ENCODE measurements at regions not wholly inside any gene's neighbourhood (a gene's known extent, or its start where the extent isn't known, plus 50 kb on each side); places are given as distances from the start of the nearest gene placed in this dataset.

DNA sequence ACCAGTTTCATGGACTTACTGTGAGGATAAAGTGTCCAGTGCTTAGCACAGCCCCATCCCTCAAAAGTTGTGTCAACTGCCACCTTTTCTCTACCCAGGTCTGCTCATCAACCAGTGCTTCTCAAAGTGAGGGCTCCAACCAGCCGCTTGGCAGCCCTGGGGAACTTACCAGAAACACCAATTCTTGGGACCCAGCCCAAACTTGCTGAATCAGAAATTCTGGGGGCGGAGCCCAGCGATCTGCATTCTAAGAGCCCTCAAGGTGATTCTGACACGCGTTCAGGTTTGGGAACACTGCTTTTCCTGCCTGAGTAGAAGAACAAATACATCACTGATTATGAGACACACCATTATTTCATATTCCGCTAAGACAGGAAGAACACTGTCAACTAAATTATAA is 132.0 kb downstream of the NSG2 start:
- Histone ChIP-seq H3K36me3 (no peaks in the 10 kb centered on the region), H3K27ac (no peak overlapping the region), H3K4me3 (no peak overlapping the region), H3K4me1 (no peaks in the 10 kb centered on the region), H3K9me3 (no peaks in the 10 kb centered on the region), H3K27me3 (no peaks in the 10 kb centered on the region)
- intact Hi-C loops (cut with DNase I), result no loop called here
- peak in 1 of 2 donors; percentile 28 for DNase-seq (ENCODE audit: extremely low spot score in 2 of 2)
- TF ChIP-seq POLR2AphosphoS5 (IDR thresholded peaks at IDR 0.05; ENCODE audit: insufficient read depth in 1 of 2, low read depth in 1 of 2) (no peak), POLR2A (IDR thresholded peaks at IDR 0.05) (no peak), CTCF (IDR thresholded peaks at IDR 0.05) (no peak)

DNA sequence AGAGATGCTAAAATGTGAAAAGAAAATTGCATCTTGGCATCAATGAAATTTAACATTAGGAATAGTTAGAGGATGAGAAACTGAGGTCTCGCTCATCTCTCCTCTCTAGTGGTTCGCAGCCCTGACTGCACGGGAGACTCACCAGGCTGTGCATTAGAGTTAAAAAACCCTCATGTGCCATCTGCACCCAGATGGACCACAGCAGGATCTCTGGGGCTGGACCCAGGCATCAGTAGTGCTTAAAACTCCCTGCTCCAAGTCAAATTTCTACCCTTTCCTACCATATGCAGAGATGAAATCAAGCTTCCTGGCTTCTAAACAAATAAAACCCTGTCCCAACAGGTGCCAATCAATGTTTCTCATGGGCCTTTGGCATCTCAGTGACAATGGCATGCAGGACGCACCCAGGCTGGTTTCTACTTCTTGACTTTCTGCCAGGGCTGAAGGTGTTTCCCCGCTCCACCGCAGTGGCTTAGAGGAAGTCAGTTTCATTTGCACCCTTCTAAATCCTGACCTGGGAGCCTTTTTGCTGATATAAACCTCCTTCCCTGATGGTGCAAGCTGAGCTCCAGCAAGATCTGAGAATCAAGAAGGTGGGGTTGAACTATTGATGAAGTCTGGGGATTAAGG is 132.6 kb downstream of the NSG2 start:
- Histone ChIP-seq H3K4me1 (no peaks in the 10 kb centered on the region), H3K4me3 (no peak overlapping the region), H3K36me3 (no peaks in the 10 kb centered on the region), H3K27ac (no peak overlapping the region), H3K27me3 (no peaks in the 10 kb centered on the region), H3K9me3 (no peaks in the 10 kb centered on the region)
- intact Hi-C loops (cut with DNase I), result no loop called here
- TF ChIP-seq POLR2A (IDR thresholded peaks at IDR 0.05), result no peak
- TF ChIP-seq CTCF (IDR thresholded peaks at IDR 0.05), result no peak
- TF ChIP-seq POLR2AphosphoS5 (IDR thresholded peaks at IDR 0.05; ENCODE audit: insufficient read depth in 1 of 2, low read depth in 1 of 2), result no peak
- peak; percentile 32 to 81 for DNase-seq (ENCODE audit: extremely low spot score in 2 of 2)

DNA sequence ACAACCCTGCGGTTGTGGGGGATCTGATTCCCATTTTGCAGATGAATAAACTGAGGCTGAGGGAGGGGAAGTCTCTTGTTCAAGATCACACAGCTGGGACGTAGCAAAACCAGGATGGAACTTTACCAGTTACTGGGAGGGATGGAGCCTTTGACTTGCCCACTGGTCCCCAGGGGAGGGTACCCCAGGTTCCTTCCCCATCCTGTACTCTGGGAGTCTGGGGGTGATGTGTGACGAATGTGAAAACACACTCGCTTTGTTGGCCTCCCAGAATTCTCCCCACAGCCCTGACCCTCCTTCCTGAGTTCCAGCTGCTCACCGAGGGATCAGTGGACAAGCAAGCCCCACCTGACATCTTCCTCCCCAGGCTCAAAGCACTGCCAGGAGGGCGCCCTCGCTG is 135.1 kb downstream of the NSG2 start:
- H3K27me3 ChIP-seq, result no peaks in the 10 kb centered on the region
- H3K36me3 ChIP-seq, result no peaks in the 10 kb centered on the region
- TF ChIP-seq POLR2A (IDR thresholded peaks at IDR 0.05), result no peak
- intact Hi-C loops (cut with DNase I), result no loop called here
- H3K4me1 ChIP-seq, result no peaks in the 10 kb centered on the region
- no peak overlapping the region for H3K27ac ChIP-seq
- no peaks in the 10 kb centered on the region for H3K9me3 ChIP-seq
- no peak overlapping the region for H3K4me3 ChIP-seq
- no peak for DNase-seq (ENCODE audit: extremely low spot score in 2 of 2)

DNA sequence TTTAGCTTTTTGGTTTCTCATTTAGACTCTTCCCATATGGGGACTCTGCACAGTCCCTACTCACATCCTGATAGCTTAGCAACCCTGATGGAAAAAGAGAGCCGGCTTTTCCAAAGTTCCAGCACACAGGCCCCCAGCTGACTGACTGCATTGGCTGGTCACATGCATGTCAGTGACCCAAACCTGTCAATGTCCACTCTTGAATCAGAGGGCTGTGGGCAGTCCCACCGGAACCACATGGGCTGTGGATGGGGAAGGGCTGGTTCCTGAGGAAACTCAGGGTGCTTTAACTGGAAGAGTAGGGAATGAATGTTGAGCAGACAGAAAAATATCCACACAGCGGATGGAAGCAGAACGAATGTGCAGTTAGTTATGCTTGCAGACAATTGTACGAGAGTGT is 136.6 kb downstream of the NSG2 start:
- intact Hi-C loops (cut with DNase I), result no loop called here
- H3K27me3 ChIP-seq, result no peaks in the 10 kb centered on the region
- no peaks in the 10 kb centered on the region for H3K36me3 ChIP-seq
- no peaks in the 10 kb centered on the region for H3K9me3 ChIP-seq
- no peak overlapping the region for H3K27ac ChIP-seq
- no peak overlapping the region for H3K4me3 ChIP-seq
- TF ChIP-seq CTCF (IDR thresholded peaks at IDR 0.05), result no peak
- no peaks in the 10 kb centered on the region for H3K4me1 ChIP-seq
- no peak for DNase-seq (ENCODE audit: extremely low spot score in 2 of 2)

- Histone ChIP-seq H3K9me3 (no peaks in the 10 kb centered on the region), H3K4me3 (no peak overlapping the region), H3K27ac (no peak overlapping the region), H3K27me3 (no peaks in the 10 kb centered on the region), H3K4me1 (no peaks in the 10 kb centered on the region), H3K36me3 (no peaks in the 10 kb centered on the region)
- intact Hi-C loops (cut with DNase I), result no loop called here
- DNase-seq (ENCODE audit: extremely low spot score in 2 of 2), result no peak
- TF ChIP-seq POLR2AphosphoS5 (IDR thresholded peaks at IDR 0.05; ENCODE audit: insufficient read depth in 1 of 2, low read depth in 1 of 2) (no peak), POLR2A (IDR thresholded peaks at IDR 0.05) (no peak), CTCF (IDR thresholded peaks at IDR 0.05) (no peak)
These were observed 138.2 kb downstream of the NSG2 start for GRCh38 chr5:174183701-174184100.
